Urinary bladder (tissue), 3 donors: ENCODE measurements at regions not wholly inside any gene's neighbourhood (a gene's known extent, or its start where the extent isn't known, plus 50 kb on each side); places are given as distances from the start of the nearest gene placed in this dataset.
"Not testable (repeated sequence)": the region's sequence is repeated elsewhere in the genome, so short reads cannot be mapped to it uniquely, and the experiment has no call there.

Source experiments
- DNase-seq: peaks from one replicate; pipeline ENCODE4 v3.0.0-alpha.2; 2015; ENCODE audit errors: extremely low spot score
- H3K27ac ChIP-seq: one replicate; pipeline ENCODE4 v1.5.1; 2013; ENCODE audit warnings: low read depth, mild to moderate bottlenecking, moderate library complexity
- H3K36me3 ChIP-seq: one replicate; pipeline ENCODE4 v1.6.1; 2013; ENCODE audit warnings: mild to moderate bottlenecking, moderate library complexity; ENCODE audit not compliant: insufficient read depth
- H3K4me1 ChIP-seq: one replicate; pipeline ENCODE4 v1.6.1; 2013; ENCODE audit warnings: mild to moderate bottlenecking, moderate library complexity; ENCODE audit not compliant: insufficient read depth
- H3K4me3 ChIP-seq: one replicate; pipeline ENCODE4 v1.5.1; 2013; ENCODE audit warnings: low read depth, low read length
- WGBS: extraction: QIAGEN DNeasy Blood & Tissue Kit; methylation state at CpG from one replicate; pipeline ENCODE4 v1.1.7; 2013; 5-methylcytosine and 5-hydroxymethylcytosine counted together
- donor health status: healthy with polysubstance abuse.
- donor health status: healthy.

- no peak for DNase-seq
- no peak overlapping the region for H3K27ac ChIP-seq
- no peaks in the 10 kb centered on the region for H3K36me3 ChIP-seq
- 80% methylated on average over 3 of the region's 3 CpGs for WGBS
- H3K4me3 ChIP-seq = no peak overlapping the region
- H3K4me1 ChIP-seq = no peaks in the 10 kb centered on the region
These were observed 171.4 kb upstream of the GALNT2 start for GRCh38 chr1:229895605-229896004.

GRCh38 chr1:229896306-229896705 is 170.7 kb upstream of the GALNT2 start:
- Histone ChIP-seq H3K4me1 (no peaks in the 10 kb centered on the region), H3K4me3 (no peak overlapping the region), H3K27ac (no peak overlapping the region), H3K36me3 (no peaks in the 10 kb centered on the region)
- WGBS = 79% methylated on average over 2 of the region's 2 CpGs
- no peak for DNase-seq

- Histone ChIP-seq H3K4me3 (no peak overlapping the region), H3K4me1 (no peaks in the 10 kb centered on the region), H3K36me3 (no peaks in the 10 kb centered on the region), H3K27ac (no peak overlapping the region)
- no peak for DNase-seq
- WGBS = 88% methylated on average over 5 of the region's 5 CpGs
These were observed 170.2 kb upstream of the GALNT2 start for GRCh38 chr1:229896861-229897260.

- no peak overlapping the region for H3K27ac ChIP-seq
- H3K36me3 ChIP-seq = no peaks in the 10 kb centered on the region
- H3K4me1 ChIP-seq = no peaks in the 10 kb centered on the region
- DNase-seq = no peak
- WGBS = 58% methylated on average over 8 of the region's 8 CpGs
- no peak overlapping the region for H3K4me3 ChIP-seq
These were observed 169.5 kb upstream of the GALNT2 start for GRCh38 chr1:229897501-229897900.

GRCh38 chr1:229900220-229900619 is 166.8 kb upstream of the GALNT2 start:
- WGBS = 80% methylated on average over 1 of the region's 1 CpG
- H3K27ac ChIP-seq = no peak overlapping the region
- H3K36me3 ChIP-seq = no peaks in the 10 kb centered on the region
- H3K4me3 ChIP-seq = no peak overlapping the region
- no peaks in the 10 kb centered on the region for H3K4me1 ChIP-seq
- DNase-seq = no peak

- Histone ChIP-seq H3K27ac (no peak overlapping the region), H3K4me3 (no peak overlapping the region), H3K4me1 (no peaks in the 10 kb centered on the region), H3K36me3 (no peaks in the 10 kb centered on the region)
- 67% methylated on average over 7 of the region's 7 CpGs for WGBS
- no peak for DNase-seq
These were observed 161.9 kb upstream of the GALNT2 start for GRCh38 chr1:229905031-229905545.

- Histone ChIP-seq H3K27ac (no peak overlapping the region), H3K4me1 (no peaks in the 10 kb centered on the region), H3K4me3 (no peak overlapping the region), H3K36me3 (no peaks in the 10 kb centered on the region)
- no peak for DNase-seq
- WGBS = 82% methylated on average over 1 of the region's 1 CpG
These were observed 161.4 kb upstream of the GALNT2 start for GRCh38 chr1:229905652-229906051.

- no peak overlapping the region for H3K27ac ChIP-seq
- no peaks in the 10 kb centered on the region for H3K4me1 ChIP-seq
- DNase-seq = no peak
- 22% methylated on average over 7 of the region's 7 CpGs for WGBS
- no peak overlapping the region for H3K4me3 ChIP-seq
- no peaks in the 10 kb centered on the region for H3K36me3 ChIP-seq
These were observed 159.0 kb upstream of the GALNT2 start for GRCh38 chr1:229907884-229908638.

GRCh38 chr1:229908689-229909088 is 158.3 kb upstream of the GALNT2 start:
- no peaks in the 10 kb centered on the region for H3K36me3 ChIP-seq
- no peaks in the 10 kb centered on the region for H3K4me1 ChIP-seq
- 81% methylated on average over 4 of the region's 4 CpGs for WGBS
- H3K27ac ChIP-seq = no peak overlapping the region
- H3K4me3 ChIP-seq = no peak overlapping the region
- no peak for DNase-seq

GRCh38 chr1:229913489-229913888 is 153.5 kb upstream of the GALNT2 start:
- WGBS = 9% methylated on average over 1 of the region's 1 CpG
- Histone ChIP-seq H3K4me3 (no peak overlapping the region), H3K27ac (no peak overlapping the region), H3K36me3 (no peaks in the 10 kb centered on the region), H3K4me1 (no peaks in the 10 kb centered on the region)
- DNase-seq = no peak

GRCh38 chr1:229919488-229919887 is 147.6 kb upstream of the GALNT2 start:
- not testable (repeated sequence) for H3K4me1 ChIP-seq, H3K27ac ChIP-seq, H3K36me3 ChIP-seq, DNase-seq, H3K4me3 ChIP-seq
- 96% methylated on average over 10 of the region's 10 CpGs for WGBS

GRCh38 chr1:229920683-229921082 is 146.4 kb upstream of the GALNT2 start:
- Histone ChIP-seq H3K27ac (no peak overlapping the region), H3K4me1 (no peaks in the 10 kb centered on the region), H3K4me3 (no peak overlapping the region), H3K36me3 (no peaks in the 10 kb centered on the region)
- WGBS = 96% methylated on average over 2 of the region's 2 CpGs
- DNase-seq = no peak

GRCh38 chr1:229922249-229922648 is 144.8 kb upstream of the GALNT2 start:
- H3K27ac ChIP-seq = no peak overlapping the region
- DNase-seq = no peak
- H3K36me3 ChIP-seq = no peaks in the 10 kb centered on the region
- no peak overlapping the region for H3K4me3 ChIP-seq
- WGBS = 82% methylated on average over 7 of the region's 7 CpGs
- H3K4me1 ChIP-seq = no peaks in the 10 kb centered on the region

GRCh38 chr1:229924639-229925038 is 142.4 kb upstream of the GALNT2 start:
- H3K36me3 ChIP-seq = no peaks in the 10 kb centered on the region
- no peak overlapping the region for H3K27ac ChIP-seq
- no peak overlapping the region for H3K4me3 ChIP-seq
- DNase-seq = no peak
- H3K4me1 ChIP-seq = no peaks in the 10 kb centered on the region
- WGBS = 69% methylated on average over 10 of the region's 10 CpGs
